ENCODE measurements at regions not wholly inside any gene's neighbourhood (a gene's known extent, or its start where the extent isn't known, plus 50 kb on each side); places are given as distances from the start of the nearest gene placed in this dataset.
"Not testable (repeated sequence)": the region's sequence is repeated elsewhere in the genome, so short reads cannot be mapped to it uniquely, and the experiment has no call there.

DNA sequence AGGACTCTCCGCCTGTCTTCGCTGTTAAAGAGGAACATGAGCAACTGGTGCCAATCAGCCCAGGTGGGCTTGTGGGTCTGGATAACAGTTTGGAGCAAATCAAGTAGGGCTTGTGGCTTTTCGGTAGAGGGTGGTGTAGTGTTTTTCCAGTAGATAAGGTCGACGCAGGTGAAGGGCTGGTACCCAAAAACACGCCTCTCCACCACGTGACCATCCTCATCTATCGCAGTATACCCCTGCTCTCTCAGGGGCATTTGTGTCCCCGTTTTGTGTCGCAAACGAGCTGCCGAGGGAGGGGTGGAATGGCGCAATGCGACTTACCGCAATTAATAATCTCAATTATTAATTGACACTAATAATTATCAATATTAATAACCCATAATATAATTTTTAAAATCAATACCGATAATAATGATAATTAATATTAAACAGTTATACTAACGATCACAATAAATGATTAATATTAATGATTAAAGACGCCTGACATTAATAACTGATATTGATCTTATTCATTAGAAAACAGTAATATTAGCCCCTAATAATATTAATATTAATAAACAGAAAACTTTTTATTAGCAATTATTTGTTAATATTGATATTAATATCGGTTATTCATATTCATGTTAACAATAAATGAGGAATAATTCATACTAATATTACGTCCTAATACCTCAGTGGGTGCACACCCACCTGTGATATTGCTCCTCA, 130.8 kb downstream of the ADRA2C start:
- in situ Hi-C loops (cut with MboI); H3K9me3 ChIP-seq (replicated peaks; ENCODE audit: control insufficient read depth, insufficient read depth, low read depth, low read length); H3K79me2 ChIP-seq (ENCODE audit: control insufficient read depth, insufficient read depth, low read length); H3K36me3 ChIP-seq (ENCODE audit: control insufficient read depth, insufficient read depth, low read length); CTCF ChIA-PET (ENCODE audit: low intra/inter-chr PET ratio); BruUV-seq (replicated peaks); ATAC-seq; FAIRE-seq; DNase-seq (ENCODE audit: extremely low read depth in 1 of 4, low spot score in 3 of 4); H3K4me3 ChIP-seq; H2AFZ ChIP-seq (ENCODE audit: low read depth, low read length); H3K4me2 ChIP-seq (ENCODE audit: insufficient read depth, low read length); H4K20me1 ChIP-seq (replicated peaks; ENCODE audit: control insufficient read depth, insufficient read depth, low read length); intact Hi-C loops (cut with micrococcal nuclease); H3K27ac ChIP-seq (ENCODE audit: extremely low read depth, low read depth, low read length); H3K9me1 ChIP-seq (ENCODE audit: control insufficient read depth, insufficient read depth, low read length); H3K4me1 ChIP-seq (replicated peaks in 1 of 2; ENCODE audit: control insufficient read depth in 2 of 2, insufficient read depth in 2 of 2, low read length in 2 of 2); H3K9ac ChIP-seq (ENCODE audit: insufficient read depth in 1 of 2, low read depth in 2 of 2, low read length in 2 of 2); POLR2A ChIA-PET: not testable (repeated sequence)
- TF ChIP-seq USF2 (CRISPR knock-in tag; IDR thresholded peaks at IDR 0.05) = peak; percentile 63
- peak; percentile 70 for TF ChIP-seq USF1 (CRISPR knock-in tag; IDR thresholded peaks at IDR 0.05)
- TF ChIP-seq RAD51 (IDR thresholded peaks at IDR 0.05; ENCODE audit: borderline replicate concordance, low read depth) = 0 out of 2 replicates have a peak, but pooled peaks have one; percentile 19
- peak; percentile 91 for TF ChIP-seq DACH1 (IDR thresholded peaks at IDR 0.05; ENCODE audit: partially characterized antibody)
- peaks cover 9 to 36% of the 10 kb centered on the region in 2 experiments; a peak in 3 of 5 replicates for H3K27me3 ChIP-seq (ENCODE audit: control insufficient read depth in 2 of 2, insufficient read depth in 2 of 2, low read length in 2 of 2)
- 5% methylated on average over 19 of the region's 20 CpGs for WGBS (ENCODE audit: insufficient coverage, low coverage, missing lambda C conversion rate)

Measured in K562 (cell line).